Bone marrow (tissue), 2 donors: ENCODE measurements at regions not wholly inside any gene's neighbourhood (a gene's known extent, or its start where the extent isn't known, plus 50 kb on each side); places are given as distances from the start of the nearest gene placed in this dataset.
A peak's percentile ranks its signal among the peaks of the same experiment; 100 is the strongest.
"Not testable (repeated sequence)": the region's sequence is repeated elsewhere in the genome, so short reads cannot be mapped to it uniquely, and the experiment has no call there.

ENCODE experiments used
- DNase-seq, 2 donors: peaks; one replicate each; lab custom pipeline; 2025; lab: John Stamatoyannopoulos, UW

- no peak for DNase-seq
These were observed 123.3 kb upstream of the IGF1R start for GRCh38 chr15:98524838-98525660.

GRCh38 chr15:98525661-98526001 is 122.7 kb upstream of the IGF1R start:
- no peak for DNase-seq

DNA sequence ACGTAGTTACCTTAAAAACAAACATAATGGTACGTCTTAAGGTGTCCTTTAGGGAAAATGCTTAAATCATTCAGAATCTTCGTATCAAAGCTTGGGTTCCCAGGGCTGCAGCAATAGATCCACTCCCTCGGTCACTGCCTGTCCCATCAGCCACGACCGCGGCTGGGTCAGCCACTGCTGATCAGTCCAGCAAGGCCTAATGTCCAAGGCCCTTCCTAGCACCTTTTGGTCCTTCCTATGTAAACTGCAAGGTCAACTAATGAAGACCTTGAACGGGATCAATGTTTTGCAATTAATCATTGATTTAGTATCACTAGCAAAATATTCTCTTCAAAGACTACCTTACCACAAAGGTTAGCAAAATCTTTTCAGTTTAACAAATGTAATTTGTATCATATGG is 122.2 kb upstream of the IGF1R start:
- no peak for DNase-seq

GRCh38 chr15:98528046-98528725 is 120.2 kb upstream of the IGF1R start:
- no peak for DNase-seq

DNA sequence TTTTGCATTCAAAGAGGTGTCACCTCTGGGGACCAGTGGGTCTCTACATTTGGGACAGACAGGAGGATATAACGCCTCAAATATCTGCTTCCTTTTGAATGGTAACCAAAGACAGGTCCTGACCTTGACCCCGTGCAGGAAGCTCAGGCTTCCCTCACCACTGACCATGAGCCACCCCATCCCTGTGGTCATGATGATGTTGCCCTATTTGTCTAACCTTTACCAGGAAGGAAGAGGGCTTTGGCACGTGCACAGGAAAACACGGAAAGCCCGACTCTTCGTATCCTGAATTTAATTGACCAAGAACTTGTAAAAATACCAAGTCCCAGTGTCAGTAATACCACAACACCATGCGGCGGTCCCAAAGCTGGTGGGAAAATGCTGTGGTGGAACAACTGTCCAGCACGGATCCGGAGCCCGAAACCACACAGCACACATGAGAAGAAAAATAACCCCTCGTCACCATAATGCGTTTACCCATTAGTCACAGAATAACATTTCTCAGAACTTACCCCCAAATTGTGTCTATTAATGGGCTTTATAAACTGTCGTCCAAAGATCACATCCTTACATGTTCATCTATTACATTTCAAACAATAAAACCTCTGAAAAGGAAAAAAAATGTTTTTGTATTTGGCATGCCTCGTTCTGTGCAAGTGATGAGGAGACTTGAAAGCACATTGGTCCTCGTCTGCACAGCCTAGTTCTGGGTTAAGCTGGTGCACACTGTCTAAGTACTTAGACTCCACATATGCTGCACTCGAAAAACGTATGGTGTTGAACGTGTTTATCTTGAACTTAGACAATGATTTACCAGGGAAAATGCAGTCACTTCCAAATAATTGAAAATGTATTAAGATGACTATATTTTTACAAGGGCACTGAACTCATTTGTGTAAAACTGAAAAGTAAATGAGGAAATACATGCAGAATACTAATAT is 118.9 kb upstream of the IGF1R start:
- no peak for DNase-seq

- DNase-seq = no peak
These were observed 117.8 kb upstream of the IGF1R start for GRCh38 chr15:98530570-98530969.

GRCh38 chr15:98532063-98532462 is 116.3 kb upstream of the IGF1R start:
- DNase-seq = no peak

GRCh38 chr15:98536976-98537375 is 111.4 kb upstream of the IGF1R start:
- DNase-seq = no peak

- DNase-seq = no peak
These were observed 110.8 kb upstream of the IGF1R start for GRCh38 chr15:98537516-98538060.

GRCh38 chr15:98541519-98541918 is 106.8 kb upstream of the IGF1R start:
- no peak for DNase-seq

DNA sequence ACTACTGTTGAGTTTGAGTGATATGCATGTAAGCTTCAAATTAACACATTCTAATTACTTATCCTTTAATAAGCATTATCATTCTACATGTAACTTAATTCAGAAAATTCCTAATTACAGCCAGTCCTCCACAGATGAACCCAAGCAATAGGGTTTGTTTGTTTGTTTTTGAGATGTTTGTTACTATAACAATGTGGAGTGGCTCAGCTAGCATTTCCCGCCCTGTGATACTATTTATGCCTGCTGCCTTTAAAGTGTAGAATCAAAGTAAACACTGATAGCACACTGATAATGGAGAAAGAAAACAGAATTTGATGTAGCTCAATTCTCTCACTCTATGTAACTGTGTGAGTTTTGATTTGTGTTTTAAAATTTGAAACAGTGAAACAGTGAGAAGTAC is 105.1 kb upstream of the IGF1R start:
- no peak for DNase-seq

- no peak for DNase-seq
These were observed 102.0 kb upstream of the IGF1R start for GRCh38 chr15:98546329-98546728.

GRCh38 chr15:98547275-98547674 is 101.1 kb upstream of the IGF1R start:
- DNase-seq = no peak

- DNase-seq = no peak
These were observed 100.6 kb upstream of the IGF1R start for GRCh38 chr15:98547741-98548138.

DNA sequence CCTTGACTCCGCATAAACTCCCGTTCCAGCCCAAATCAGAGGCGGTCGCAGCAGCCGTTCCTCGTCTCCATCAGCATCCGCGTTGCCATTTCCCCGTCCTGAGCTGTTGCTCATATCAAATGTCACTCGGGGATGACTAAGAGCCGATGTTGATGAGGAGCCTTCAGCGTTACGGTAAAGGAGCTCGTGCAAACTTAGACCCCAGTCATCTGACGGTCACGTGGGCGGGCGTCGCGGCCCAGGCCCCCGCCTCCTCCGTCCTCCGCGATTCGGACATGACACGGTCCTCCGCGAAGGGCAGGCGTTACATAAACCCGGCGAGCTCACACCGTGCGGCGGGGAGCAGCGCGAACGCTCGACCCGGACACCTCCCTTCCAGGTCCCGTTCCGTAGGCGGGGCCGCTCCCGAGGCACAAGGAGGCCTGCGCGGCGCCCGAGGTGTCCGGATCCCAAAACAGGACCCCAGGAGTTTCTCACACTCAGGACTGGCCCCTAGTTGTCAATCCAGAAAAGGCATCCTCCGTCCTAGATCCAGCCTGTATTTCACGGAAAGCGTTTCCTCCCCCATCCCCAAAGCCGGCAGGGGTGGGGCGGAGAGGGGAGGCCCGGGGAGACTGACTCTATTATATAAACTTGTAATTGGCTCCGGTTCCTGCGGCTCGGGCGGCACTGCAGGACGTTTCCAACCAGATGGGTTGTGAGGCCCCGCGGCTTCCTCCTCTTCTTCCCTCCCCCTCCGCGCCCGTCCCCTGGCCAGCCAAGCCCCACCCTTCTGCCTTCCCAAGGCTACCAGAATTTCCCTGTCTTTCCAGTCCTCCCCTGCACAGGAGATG is 100.0 kb upstream of the IGF1R start:
- peak in 1 of 2 donors; percentile 23 for DNase-seq

- no peak for DNase-seq
These were observed 99.3 kb upstream of the IGF1R start for GRCh38 chr15:98549003-98549402.

- no peak for DNase-seq
These were observed 98.6 kb upstream of the IGF1R start for GRCh38 chr15:98549741-98550140.

- not testable (repeated sequence) for DNase-seq
These were observed 98.0 kb upstream of the IGF1R start for GRCh38 chr15:98550363-98550762.

DNA sequence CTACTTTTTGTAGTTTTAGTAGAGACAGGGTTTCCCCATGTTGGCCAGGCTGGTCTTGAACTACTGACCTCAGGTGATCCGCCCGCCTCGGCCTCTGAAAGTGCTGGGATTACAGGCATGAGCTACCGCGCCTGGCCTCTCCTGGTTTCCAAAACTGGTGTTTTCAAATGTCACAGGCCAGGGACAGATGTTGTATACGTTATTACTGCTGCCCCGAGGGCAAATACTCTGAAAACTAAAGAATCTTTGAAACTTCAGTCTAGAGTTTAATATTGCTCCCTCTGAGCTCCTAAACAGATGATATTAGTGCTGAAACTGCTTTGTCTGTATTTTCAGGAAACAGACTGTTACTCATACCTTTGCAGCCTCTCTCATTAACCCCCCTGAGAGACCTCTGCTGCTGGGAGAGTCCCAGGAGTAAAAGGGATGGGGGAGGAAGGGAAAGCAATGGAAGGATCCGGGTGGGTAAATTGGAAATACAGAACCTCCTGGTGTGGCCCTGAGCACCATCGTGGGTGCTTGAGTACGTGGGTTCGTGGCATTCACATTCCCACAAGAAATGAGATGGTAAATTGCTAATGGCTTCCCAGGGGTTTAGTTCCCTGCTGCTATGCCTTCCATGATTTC is 96.3 kb upstream of the IGF1R start:
- no peak for DNase-seq

DNA sequence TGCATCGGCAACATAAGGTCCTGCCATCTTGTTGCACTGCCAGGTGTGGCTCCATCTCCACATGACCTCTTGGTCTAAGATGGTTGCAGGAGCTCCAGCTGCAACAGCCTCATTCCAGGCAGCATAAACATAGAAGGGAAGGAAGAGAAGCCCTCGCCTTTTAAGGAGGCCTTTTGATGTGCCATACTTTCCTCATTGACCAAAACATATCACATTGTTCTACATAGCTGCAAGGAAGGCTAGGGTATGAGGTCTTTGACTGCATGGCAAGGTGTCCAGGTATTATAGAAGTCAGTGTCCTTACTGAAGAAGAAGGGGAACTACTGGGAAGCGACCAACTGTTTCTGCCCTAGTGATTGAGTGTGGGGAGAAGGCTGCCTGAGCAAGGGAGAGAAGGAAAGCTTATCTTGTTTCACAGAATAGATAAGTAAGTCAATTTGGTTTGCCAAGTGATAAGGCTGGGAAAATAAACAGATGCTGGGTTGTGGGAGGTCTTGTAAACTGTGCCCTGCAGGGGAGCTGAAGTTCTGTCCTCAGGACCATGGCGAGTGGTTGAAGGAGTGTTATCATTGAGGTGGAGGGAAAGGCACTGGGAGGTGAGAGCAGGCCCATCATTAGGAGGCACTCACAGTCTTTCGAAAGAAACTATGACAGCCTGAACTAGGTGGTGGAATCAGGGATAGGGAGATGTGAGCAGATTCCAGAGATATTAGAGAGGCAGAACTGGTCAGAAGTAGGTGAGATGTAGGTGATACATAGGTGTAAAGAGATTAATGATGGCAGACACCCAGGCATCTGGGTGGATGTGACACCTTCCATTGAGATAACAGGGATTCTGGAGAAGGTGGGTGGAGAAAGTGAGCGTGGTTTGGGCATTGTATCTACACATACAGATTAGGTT is 93.8 kb upstream of the IGF1R start:
- no peak for DNase-seq
